ENCODE measurements at regions not wholly inside any gene's neighbourhood (a gene's known extent, or its start where the extent isn't known, plus 50 kb on each side); places are given as distances from the start of the nearest gene placed in this dataset.

DNA sequence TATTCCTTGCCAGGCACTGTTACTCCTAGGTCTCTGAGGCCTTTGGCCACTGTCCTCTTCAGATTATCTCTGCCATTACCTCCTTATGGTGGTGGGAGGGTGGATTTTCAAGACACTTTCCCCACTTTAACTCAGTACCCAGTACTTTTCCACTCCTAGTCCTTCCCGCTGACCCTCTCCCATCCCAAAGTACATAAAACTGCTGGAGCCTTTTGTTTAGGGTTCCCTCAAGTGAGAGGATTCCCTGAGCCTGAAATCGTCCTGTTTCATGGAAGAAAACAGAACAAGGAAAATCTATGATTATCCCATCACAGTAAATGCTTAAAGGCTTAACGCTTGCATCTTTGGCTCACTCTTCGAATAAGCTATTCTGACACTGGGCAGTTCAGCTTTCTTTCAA, 1742.5 kb upstream of the ADGRL3 start:
- TF ChIP-seq POLR2A (IDR thresholded peaks at IDR 0.05) = no peak
- TF ChIP-seq CTCF (IDR thresholded peaks at IDR 0.05) = no peak

Data from heart left ventricle (tissue), 13 donors.